K562 (cell line): ENCODE measurements at regions not wholly inside any gene's neighbourhood (a gene's known extent, or its start where the extent isn't known, plus 50 kb on each side); places are given as distances from the start of the nearest gene placed in this dataset.

Experiments used
- ATAC-seq: fragments of 200-7000 bp; cut with Tn5 transposase; 3 replicates; pipeline ENCODE4 v1.9.1; 2020; ENCODE audit warnings: moderate library complexity
- BruUV-seq: library from RNA; stranded (reverse); fragments of 400-500 nt; replicated peaks from 2 replicates; lab custom pipeline; 2021; lab: Mats Ljungman, UMichigan
- CTCF ChIA-PET: fragments of 300-600 bp; formaldehyde crosslinking; extraction: SDS; loops from one replicate; lab custom pipeline; 2021; ENCODE audit warnings: low intra/inter-chr PET ratio; lab: Yijun Ruan, JAX
- POLR2A ChIA-PET: fragments of 300-600, 350-650 bp; sonication (Branson Sonifier 250); formaldehyde crosslinking; extraction: SDS; loops from one replicate; lab custom pipeline; 2021; ENCODE audit warnings: antibody characterized with exemption, inconsistent platforms; lab: Yijun Ruan, JAX
- DNase-seq, 4 experiments: peaks; one replicate each; pipeline versions ENCODE4 v3.0.0 to v3.0.0-alpha.2; 2011 to 2018; ENCODE audit warnings: low spot score in 3 of 4, mixed read lengths in 3 of 4; ENCODE audit errors: extremely low read depth in 1 of 4
- FAIRE-seq: peaks from 2 replicates; lab custom pipeline; 2011; peaks lifted over from hg19 to GRCh38; lab: Jason Lieb, UNC
- H2AFZ ChIP-seq: 2 replicates; pipeline ENCODE4 v1.6.0; 2011; ENCODE audit warnings: low read depth, low read length, control low read depth, inconsistent platforms
- H3K27ac ChIP-seq: fragments of 200-600 bp; 3 replicates; pipeline ENCODE4 v1.8.0; 2011; ENCODE audit warnings: low read depth, mild to moderate bottlenecking, control low read depth, inconsistent platforms, low read length, moderate library complexity, mixed read lengths; ENCODE audit errors: extremely low read depth
- H3K27me3 ChIP-seq, 2 experiments: fragments of 300-600 bp in 1 of 2; 2 replicates in 1 of 2; 3 replicates in 1 of 2; pipeline versions ENCODE4 v1.6.0 to v1.8.0; 2011; ENCODE audit warnings: inconsistent platforms in 2 of 2, low read length in 2 of 2, mild to moderate bottlenecking in 1 of 2, mixed read lengths in 1 of 2, moderate library complexity in 1 of 2; ENCODE audit not compliant: control insufficient read depth in 2 of 2, insufficient read depth in 2 of 2
- H3K36me3 ChIP-seq: fragments of 300-600 bp; 3 replicates; pipeline ENCODE4 v1.8.0; 2011; ENCODE audit warnings: mild to moderate bottlenecking, low read length, inconsistent platforms; ENCODE audit not compliant: control insufficient read depth, insufficient read depth
- H3K4me1 ChIP-seq, 2 experiments: fragments of 200-600 bp in 1 of 2; replicated peaks in 1 of 2; 2 replicates in 1 of 2; 3 replicates in 1 of 2; pipeline versions ENCODE4 v1.5.1 to v1.8.0; 2011; ENCODE audit warnings: inconsistent platforms in 2 of 2, low read length in 2 of 2, mild to moderate bottlenecking in 1 of 2, mixed read lengths in 1 of 2, moderate library complexity in 1 of 2; ENCODE audit not compliant: control insufficient read depth in 2 of 2, insufficient read depth in 2 of 2
- H3K4me2 ChIP-seq: 2 replicates; pipeline ENCODE4 v1.6.1; 2011; ENCODE audit warnings: low read length, control low read depth, inconsistent platforms, mixed read lengths; ENCODE audit not compliant: insufficient read depth
- H3K4me3 ChIP-seq: fragments of 200-600 bp; sonication (generic), shearing (Covaris generic); 2 replicates; pipeline ENCODE4 v1.5.1; 2016; ENCODE audit warnings: control low read depth, inconsistent platforms
- H3K79me2 ChIP-seq: fragments of 200-600 bp; 3 replicates; pipeline ENCODE4 v1.8.0; 2011; ENCODE audit warnings: low read length, inconsistent platforms; ENCODE audit not compliant: control insufficient read depth, insufficient read depth
- H3K9ac ChIP-seq, 2 experiments: 2 replicates each; pipeline versions ENCODE4 v1.6.0 to v1.6.1; 2011; ENCODE audit warnings: low read depth in 2 of 2, low read length in 2 of 2, control low read depth in 1 of 2, inconsistent platforms in 1 of 2, mild to moderate bottlenecking in 1 of 2, mixed read lengths in 1 of 2; ENCODE audit not compliant: insufficient read depth in 1 of 2
- H3K9me1 ChIP-seq: one replicate; pipeline ENCODE4 v1.6.0; 2011; ENCODE audit warnings: inconsistent platforms, mild to moderate bottlenecking, low read length, moderate library complexity; ENCODE audit not compliant: control insufficient read depth, insufficient read depth
- H3K9me3 ChIP-seq: replicated peaks from 2 replicates; pipeline ENCODE4 v1.5.1; 2011; ENCODE audit warnings: low read depth, low read length, inconsistent platforms; ENCODE audit not compliant: control insufficient read depth, insufficient read depth
- H4K20me1 ChIP-seq: replicated peaks from 2 replicates; pipeline ENCODE4 v1.6.1; 2011; ENCODE audit warnings: low read length, inconsistent platforms, mixed read lengths; ENCODE audit not compliant: control insufficient read depth, insufficient read depth
- EWSR1 ChIP-seq: fragments of 450-650 bp; IDR thresholded peaks from 2 replicates; pipeline ENCODE4 v1.6.1; 2018; ENCODE audit warnings: borderline replicate concordance, mild to moderate bottlenecking, low read depth, moderate library complexity; ENCODE audit not compliant: partially characterized antibody
- POLR2AphosphoS5 ChIP-seq: IDR thresholded peaks from 2 replicates; pipeline ENCODE4 v1.6.1; 2011; ENCODE audit warnings: mild to moderate bottlenecking, low read depth, low read length, moderate library complexity; ENCODE audit not compliant: control insufficient read depth, insufficient read depth
- SIN3B ChIP-seq: fragments of 450-650 bp; IDR thresholded peaks from 2 replicates; pipeline ENCODE4 v1.6.1; 2017; ENCODE audit warnings: low read depth, mild to moderate bottlenecking, moderate library complexity
- XRCC4 ChIP-seq: IDR thresholded peaks from one replicate; pipeline ENCODE4 v1.6.1; 2011; ENCODE audit not compliant: insufficient read depth, insufficient read length; ENCODE audit errors: extremely low read depth
- ZNF140 ChIP-seq: fragments of 250-450 bp; sonication (Bioruptor Pico); IDR thresholded peaks from 2 replicates; pipeline ENCODE4 v1.8.0; 2021; ENCODE audit warnings: moderate library complexity, mild to moderate bottlenecking, inconsistent platforms
- ZNF354B ChIP-seq: fragments of 250-450 bp; sonication (Bioruptor Pico); IDR thresholded peaks from 2 replicates; pipeline ENCODE4 v1.4.0; 2020
- ZNF444 ChIP-seq: fragments of 250-450 bp; sonication (Bioruptor Pico); IDR thresholded peaks from 2 replicates; pipeline ENCODE4 v1.4.0; 2020; ENCODE audit warnings: mild to moderate bottlenecking, moderate library complexity
- ZNF561 ChIP-seq: fragments of 450-650 bp; formaldehyde crosslinking; conservative IDR thresholded peaks from 2 replicates; pipeline ENCODE4 v1.4.0; 2020; ENCODE audit warnings: mild to moderate bottlenecking, moderate library complexity
- ZZZ3 ChIP-seq: fragments of 450-650 bp; IDR thresholded peaks from 2 replicates; pipeline ENCODE4 v1.6.1; 2016; ENCODE audit warnings: antibody characterized with exemption, mild to moderate bottlenecking, moderate library complexity
- WGBS: fragments of 100-300 bp; shearing (Covaris generic); methylation state at CpG from one replicate; pipeline ENCODE4 v1.1.6; 2016; ENCODE audit warnings: low coverage, mixed read lengths; ENCODE audit not compliant: insufficient coverage; ENCODE audit errors: missing lambda C conversion rate; 5-methylcytosine and 5-hydroxymethylcytosine counted together
- in situ Hi-C: fragments of 300-500 bp; cut with MboI; formaldehyde crosslinking; loops from 4 replicates; pipeline ENCODE4 v1.15.0; 2018; ENCODE audit warnings: inconsistent platforms, mixed read lengths
- intact Hi-C: fragments of 100-400 bp; cut with micrococcal nuclease; formaldehyde crosslinking; loops from 2 replicates; pipeline ENCODE4 v1.14.2; 2022
- TF ChIP-seq, protein P1 (sequence below): fragments of 450-650 bp; IDR thresholded peaks from 2 replicates; pipeline ENCODE4 v1.7.1; 2018; ENCODE audit warnings: mild to moderate bottlenecking, low read depth; ENCODE audit not compliant: partially characterized antibody
- TF ChIP-seq, protein P2 (sequence below): sonication (generic); IDR thresholded peaks from 2 replicates; pipeline ENCODE4 v1.6.1; 2016

DNA sequence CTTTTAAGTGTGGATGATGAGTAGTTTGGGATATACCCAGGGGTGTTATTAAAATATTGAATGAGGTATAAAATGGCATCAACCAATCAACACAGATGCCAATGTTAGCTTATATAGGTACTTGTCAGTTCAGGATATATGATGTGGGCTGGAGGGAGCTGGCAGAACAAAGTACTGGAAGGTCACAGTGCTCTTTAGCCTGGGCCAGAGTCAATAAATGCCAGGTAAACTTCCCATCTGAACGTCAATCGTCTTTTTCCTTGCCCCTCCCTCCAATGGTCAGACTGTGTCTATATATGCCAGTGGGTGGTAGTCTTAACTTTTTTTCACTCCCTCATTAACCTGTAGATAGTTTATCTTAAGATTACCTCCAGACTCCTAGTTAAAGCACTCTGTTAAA is 140.8 kb upstream of the RBMS1 start:
- CTCF ChIA-PET, result no interaction called here
- no peaks in the 10 kb centered on the region for H3K9me1 ChIP-seq
- no peak overlapping the region for H3K4me2 ChIP-seq
- H3K9ac ChIP-seq, result no peak overlapping the region
- no peak overlapping the region for H2AFZ ChIP-seq
- no peaks in the 10 kb centered on the region for H3K36me3 ChIP-seq
- no peaks in the 10 kb centered on the region for H3K9me3 ChIP-seq
- DNase-seq, result no peak
- no peak overlapping the region for H3K27ac ChIP-seq
- intact Hi-C loops, result no loop called here
- in situ Hi-C loops, result no loop called here
- no peak for FAIRE-seq
- no peaks in the 10 kb centered on the region for H3K27me3 ChIP-seq
- POLR2A ChIA-PET, result no interaction called here
- no peak overlapping the region for H3K4me3 ChIP-seq
- no TSS peak for BruUV-seq
- no peak for ATAC-seq
- H4K20me1 ChIP-seq, result no peaks in the 10 kb centered on the region
- no peaks in the 10 kb centered on the region for H3K79me2 ChIP-seq
- 0% methylated on average over 2 of the region's 2 CpGs for WGBS
- H3K4me1 ChIP-seq, result no peaks in the 10 kb centered on the region
- TF ChIP-seq XRCC4 (no peak), EWSR1 (no peak), SIN3B (no peak), ZNF444 (CRISPR knock-in tag) (no peak), ZZZ3 (no peak), ZNF561 (CRISPR knock-in tag) (no peak), POLR2AphosphoS5 (no peak), ZNF140 (CRISPR knock-in tag) (no peak), ZNF354B (CRISPR knock-in tag) (no peak)
- TF ChIP-seq, protein P1, sequence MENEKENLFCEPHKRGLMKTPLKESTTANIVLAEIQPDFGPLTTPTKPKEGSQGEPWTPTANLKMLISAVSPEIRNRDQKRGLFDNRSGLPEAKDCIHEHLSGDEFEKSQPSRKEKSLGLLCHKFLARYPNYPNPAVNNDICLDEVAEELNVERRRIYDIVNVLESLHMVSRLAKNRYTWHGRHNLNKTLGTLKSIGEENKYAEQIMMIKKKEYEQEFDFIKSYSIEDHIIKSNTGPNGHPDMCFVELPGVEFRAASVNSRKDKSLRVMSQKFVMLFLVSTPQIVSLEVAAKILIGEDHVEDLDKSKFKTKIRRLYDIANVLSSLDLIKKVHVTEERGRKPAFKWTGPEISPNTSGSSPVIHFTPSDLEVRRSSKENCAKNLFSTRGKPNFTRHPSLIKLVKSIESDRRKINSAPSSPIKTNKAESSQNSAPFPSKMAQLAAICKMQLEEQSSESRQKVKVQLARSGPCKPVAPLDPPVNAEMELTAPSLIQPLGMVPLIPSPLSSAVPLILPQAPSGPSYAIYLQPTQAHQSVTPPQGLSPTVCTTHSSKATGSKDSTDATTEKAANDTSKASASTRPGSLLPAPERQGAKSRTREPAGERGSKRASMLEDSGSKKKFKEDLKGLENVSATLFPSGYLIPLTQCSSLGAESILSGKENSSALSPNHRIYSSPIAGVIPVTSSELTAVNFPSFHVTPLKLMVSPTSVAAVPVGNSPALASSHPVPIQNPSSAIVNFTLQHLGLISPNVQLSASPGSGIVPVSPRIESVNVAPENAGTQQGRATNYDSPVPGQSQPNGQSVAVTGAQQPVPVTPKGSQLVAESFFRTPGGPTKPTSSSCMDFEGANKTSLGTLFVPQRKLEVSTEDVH, result no peak
- TF ChIP-seq, protein P2, sequence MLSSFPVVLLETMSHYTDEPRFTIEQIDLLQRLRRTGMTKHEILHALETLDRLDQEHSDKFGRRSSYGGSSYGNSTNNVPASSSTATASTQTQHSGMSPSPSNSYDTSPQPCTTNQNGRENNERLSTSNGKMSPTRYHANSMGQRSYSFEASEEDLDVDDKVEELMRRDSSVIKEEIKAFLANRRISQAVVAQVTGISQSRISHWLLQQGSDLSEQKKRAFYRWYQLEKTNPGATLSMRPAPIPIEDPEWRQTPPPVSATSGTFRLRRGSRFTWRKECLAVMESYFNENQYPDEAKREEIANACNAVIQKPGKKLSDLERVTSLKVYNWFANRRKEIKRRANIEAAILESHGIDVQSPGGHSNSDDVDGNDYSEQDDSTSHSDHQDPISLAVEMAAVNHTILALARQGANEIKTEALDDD, result no peak
